SJCRH30 (cell line): ENCODE measurements at regions not wholly inside any gene's neighbourhood (a gene's known extent, or its start where the extent isn't known, plus 50 kb on each side); places are given as distances from the start of the nearest gene placed in this dataset.

Experiments
- DNase-seq, 2 experiments: peaks; one replicate each; pipeline ENCODE4 v3.0.0-alpha.2; 2015 to 2020
- H3K27ac ChIP-seq: fragments of 250-450 bp; sonication (Bioruptor Pico); 2 replicates; pipeline ENCODE4 v1.5.1; 2020; ENCODE audit warnings: mild to moderate bottlenecking, moderate library complexity
- H3K27me3 ChIP-seq: fragments of 250-450 bp; sonication (Bioruptor Pico); 2 replicates; pipeline ENCODE4 v1.5.1; 2020; ENCODE audit warnings: mild to moderate bottlenecking, moderate library complexity
- H3K36me3 ChIP-seq: fragments of 250-450 bp; sonication (Bioruptor Pico); 2 replicates; pipeline ENCODE4 v1.5.1; 2020; ENCODE audit warnings: mild to moderate bottlenecking, moderate library complexity
- H3K4me1 ChIP-seq: fragments of 250-450 bp; sonication (Bioruptor Pico); 2 replicates; pipeline ENCODE4 v1.5.1; 2020; ENCODE audit warnings: mild to moderate bottlenecking, moderate library complexity
- H3K4me3 ChIP-seq: fragments of 250-450 bp; sonication (Bioruptor Pico); 2 replicates; pipeline ENCODE4 v1.5.1; 2020; ENCODE audit warnings: mild to moderate bottlenecking, moderate library complexity
- H3K9me3 ChIP-seq: fragments of 250-450 bp; sonication (Bioruptor Pico); replicated peaks from 2 replicates; pipeline ENCODE4 v1.5.1; 2020; ENCODE audit warnings: mild to moderate bottlenecking, moderate library complexity

DNA sequence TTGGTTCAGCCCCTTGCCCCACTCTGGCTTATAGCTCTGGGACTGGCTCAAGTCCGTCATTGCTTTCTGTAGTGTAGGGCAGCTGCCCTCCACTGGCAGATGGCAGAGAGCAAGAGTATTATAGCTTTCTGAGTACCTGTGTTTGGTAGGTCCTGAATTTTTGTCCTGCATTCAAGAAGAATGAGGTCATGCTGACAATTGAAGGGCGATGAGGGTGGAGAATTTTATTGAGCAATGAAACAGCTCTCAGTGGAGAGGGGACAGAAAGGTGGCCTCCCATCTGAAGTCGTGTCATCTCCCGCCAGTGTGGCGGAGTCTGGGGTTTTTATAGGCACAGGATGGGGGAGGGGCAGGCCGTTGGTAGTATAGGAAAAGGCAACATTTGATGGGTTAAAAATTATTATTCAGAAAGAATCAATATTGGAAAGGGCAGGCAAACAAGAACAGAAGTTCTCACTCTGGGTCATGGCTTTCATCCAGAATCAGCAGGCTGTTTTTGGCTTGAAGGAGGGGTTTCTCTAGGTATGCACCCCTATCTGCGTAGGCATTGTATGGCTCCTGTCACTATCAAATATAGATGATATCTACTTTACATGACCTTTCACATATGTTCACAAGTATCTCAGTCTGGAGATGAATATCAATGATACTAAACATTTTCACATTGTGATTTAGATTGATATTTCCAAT, 1239.7 kb upstream of the ALCAM start:
- no peaks in the 10 kb centered on the region for H3K36me3 ChIP-seq
- H3K4me3 ChIP-seq, result no peak overlapping the region
- no peaks in the 10 kb centered on the region for H3K4me1 ChIP-seq
- no peak for DNase-seq
- H3K9me3 ChIP-seq, result no peaks in the 10 kb centered on the region
- H3K27me3 ChIP-seq, result no peaks in the 10 kb centered on the region
- no peak overlapping the region for H3K27ac ChIP-seq

DNA sequence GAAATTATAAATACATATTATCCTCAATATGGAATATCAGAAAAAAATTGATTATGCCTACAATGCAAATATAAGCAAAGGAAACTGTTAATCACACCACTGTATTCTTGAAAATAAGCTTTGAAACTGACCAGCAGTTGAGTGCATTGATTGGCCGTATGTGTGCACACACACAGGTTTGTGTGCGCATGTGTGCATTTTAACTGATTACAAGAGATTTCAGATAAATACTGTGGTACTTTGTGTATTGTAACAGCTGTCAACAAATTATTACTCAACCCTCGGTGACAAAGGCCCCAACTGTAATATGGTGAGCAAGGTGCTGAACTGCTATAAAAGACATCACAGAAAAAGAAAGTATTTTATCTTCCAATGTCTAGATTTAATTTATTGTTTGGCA, 1238.9 kb upstream of the ALCAM start:
- no peaks in the 10 kb centered on the region for H3K36me3 ChIP-seq
- no peak overlapping the region for H3K27ac ChIP-seq
- no peaks in the 10 kb centered on the region for H3K27me3 ChIP-seq
- H3K4me3 ChIP-seq, result no peak overlapping the region
- no peak for DNase-seq
- H3K4me1 ChIP-seq, result no peaks in the 10 kb centered on the region
- H3K9me3 ChIP-seq, result no peaks in the 10 kb centered on the region

DNA sequence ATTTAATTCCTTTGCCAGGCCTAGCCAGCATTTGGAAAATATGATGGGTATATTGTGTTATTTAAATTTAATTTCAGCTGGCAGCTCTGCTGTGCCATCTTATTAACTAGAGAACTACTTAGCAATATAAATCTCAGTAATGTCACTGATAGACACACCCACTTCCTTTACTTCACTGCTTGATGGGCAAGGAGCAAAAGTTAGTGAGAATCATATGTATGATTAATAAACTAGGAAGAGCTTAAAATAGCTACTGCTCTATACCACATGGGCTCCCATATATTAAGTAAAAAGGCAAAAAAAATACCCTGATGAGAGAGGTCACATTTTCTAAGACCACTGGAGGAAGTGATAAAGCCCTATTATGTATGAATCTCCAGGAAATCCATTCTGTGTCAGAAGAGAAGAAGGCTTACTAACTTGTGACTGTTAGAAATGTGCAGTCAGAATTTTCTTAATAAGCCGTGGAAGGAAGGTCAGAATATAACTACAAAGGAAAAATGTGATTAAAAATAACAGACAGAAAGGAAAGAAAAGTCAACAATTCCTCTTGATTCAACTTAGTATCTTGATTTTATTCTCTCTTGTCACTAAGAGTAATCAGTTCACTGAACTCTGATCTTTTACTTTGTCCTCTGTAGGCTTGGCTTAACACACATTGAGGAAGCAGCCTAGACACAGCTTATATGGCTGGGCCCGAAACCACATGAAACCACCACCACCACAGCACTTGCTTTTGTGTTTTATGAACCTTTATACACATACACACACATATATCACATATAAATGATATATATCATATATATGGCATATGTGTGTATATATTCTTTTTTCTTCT, 1233.9 kb upstream of the ALCAM start:
- no peak for DNase-seq
- Histone ChIP-seq H3K4me3 (no peak overlapping the region), H3K9me3 (no peaks in the 10 kb centered on the region), H3K27me3 (no peaks in the 10 kb centered on the region; the same call in 1 of the 2 replicates), H3K36me3 (no peaks in the 10 kb centered on the region), H3K4me1 (no peaks in the 10 kb centered on the region), H3K27ac (no peak overlapping the region)

DNA sequence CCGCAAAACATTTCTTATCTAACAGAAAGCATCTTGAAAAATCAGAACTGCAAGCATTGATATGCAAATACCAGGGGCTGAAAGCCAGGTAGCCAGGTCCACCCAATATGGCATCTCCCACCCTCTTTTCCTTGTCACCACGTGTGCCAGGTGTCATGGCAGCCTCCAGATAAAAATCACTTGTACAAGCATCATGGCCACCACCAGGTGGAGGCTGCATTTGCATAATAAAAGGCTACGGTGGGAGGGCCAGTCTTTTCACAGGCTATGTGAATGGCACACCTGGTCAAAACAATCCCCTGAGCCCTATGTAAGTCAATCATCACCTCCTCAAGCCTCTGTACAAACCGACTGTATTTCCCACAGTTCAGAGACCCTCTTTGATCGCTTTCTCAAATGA, 1233.1 kb upstream of the ALCAM start:
- Histone ChIP-seq H3K27ac (no peak overlapping the region), H3K9me3 (no peaks in the 10 kb centered on the region), H3K36me3 (no peaks in the 10 kb centered on the region)

DNA sequence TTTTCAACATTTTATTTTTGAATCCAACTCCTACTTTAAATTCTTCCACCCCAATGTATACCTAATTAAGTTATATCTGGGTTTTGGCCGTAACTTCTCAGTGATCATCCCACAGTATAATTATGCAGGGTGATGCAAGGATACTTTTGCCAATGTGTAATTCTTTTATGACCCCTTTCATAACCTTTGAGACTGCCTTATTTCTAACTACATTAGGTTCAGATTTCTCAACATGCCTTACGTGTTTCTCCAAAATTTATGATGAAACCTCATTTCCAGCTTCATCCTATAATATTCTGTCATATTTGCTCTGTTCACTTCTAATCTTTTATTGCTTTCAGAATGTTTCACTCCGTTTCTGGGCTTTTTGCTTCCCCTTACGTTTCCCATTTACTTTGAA, 1229.6 kb upstream of the ALCAM start:
- Histone ChIP-seq H3K4me1 (no peaks in the 10 kb centered on the region), H3K36me3 (no peaks in the 10 kb centered on the region), H3K9me3 (no peaks in the 10 kb centered on the region), H3K27me3 (no peaks in the 10 kb centered on the region; the same call in 1 of the 2 replicates), H3K4me3 (no peak overlapping the region), H3K27ac (no peak overlapping the region)
- no peak for DNase-seq

More for the DNA sequence above, 1233.1 kb upstream of the ALCAM start:
- Histone ChIP-seq H3K4me3 (no peak overlapping the region), H3K4me1 (no peaks in the 10 kb centered on the region), H3K27me3 (no peaks in the 10 kb centered on the region; the same call in 1 of the 2 replicates)
- no peak for DNase-seq

DNA sequence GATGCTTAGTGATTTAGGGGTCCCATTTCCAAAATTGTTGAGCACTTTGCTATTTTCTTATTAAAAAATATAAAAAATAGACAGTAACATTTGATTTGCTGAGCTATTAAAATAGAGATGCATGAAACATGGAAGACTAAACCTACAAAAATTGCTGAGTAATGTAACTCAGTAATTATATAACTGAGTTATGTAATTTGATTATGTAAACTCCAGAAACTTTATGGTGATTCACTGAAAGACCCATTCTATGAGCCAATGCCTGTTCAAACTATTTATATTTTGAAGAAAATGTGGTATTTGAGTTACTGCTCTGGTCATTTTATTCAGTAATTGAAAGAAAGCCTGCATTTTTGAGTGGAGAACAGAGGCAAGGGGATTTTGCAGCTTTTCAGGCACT, 1221.5 kb upstream of the ALCAM start:
- no peak overlapping the region for H3K27ac ChIP-seq
- no peak for DNase-seq
- no peaks in the 10 kb centered on the region for H3K4me1 ChIP-seq
- H3K27me3 ChIP-seq, result no peaks in the 10 kb centered on the region
- no peak overlapping the region for H3K4me3 ChIP-seq
- H3K9me3 ChIP-seq, result no peaks in the 10 kb centered on the region
- no peaks in the 10 kb centered on the region for H3K36me3 ChIP-seq

DNA sequence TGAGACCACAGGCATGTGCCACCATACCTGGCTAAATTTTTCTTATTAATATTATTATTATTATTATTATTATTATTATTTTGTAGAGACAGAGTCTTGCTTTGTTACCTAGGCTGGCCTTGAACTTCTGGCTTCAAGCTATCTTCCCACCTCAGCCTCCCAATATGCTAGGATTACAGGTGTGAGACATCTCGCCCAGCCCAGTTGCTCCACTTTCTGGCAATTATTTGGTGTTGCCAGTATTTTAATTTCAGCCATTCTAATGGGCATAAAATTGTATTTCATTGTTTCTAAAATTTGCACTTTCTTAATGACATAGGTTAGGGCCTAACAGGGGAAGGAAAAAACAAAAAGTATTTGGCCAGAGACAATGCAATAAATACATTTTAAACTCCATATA, 1217.6 kb upstream of the ALCAM start:
- Histone ChIP-seq H3K9me3 (no peaks in the 10 kb centered on the region), H3K27ac (no peak overlapping the region), H3K4me3 (no peak overlapping the region), H3K4me1 (no peaks in the 10 kb centered on the region), H3K27me3 (no peaks in the 10 kb centered on the region), H3K36me3 (no peaks in the 10 kb centered on the region)
- DNase-seq, result no peak

DNA sequence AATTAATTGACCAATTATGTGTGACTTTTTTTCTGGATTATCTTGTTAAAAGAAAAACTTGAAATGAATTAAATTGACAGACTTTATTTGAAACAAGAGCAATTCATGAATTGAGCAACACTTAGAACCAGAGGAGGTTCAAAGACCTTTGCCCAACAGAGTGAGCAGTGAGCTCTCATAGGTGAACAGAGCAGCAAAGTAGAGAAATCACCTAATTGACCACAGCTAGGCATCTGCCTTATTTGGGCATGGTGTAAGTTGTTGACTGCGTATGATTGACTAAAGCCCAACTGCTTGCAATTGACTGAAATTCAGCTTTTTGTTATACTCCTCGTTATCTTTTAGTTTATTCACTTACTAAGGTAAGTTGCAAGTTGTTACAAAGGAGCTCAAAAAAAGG, 1216.0 kb upstream of the ALCAM start:
- no peaks in the 10 kb centered on the region for H3K27me3 ChIP-seq
- no peak for DNase-seq
- H3K4me1 ChIP-seq, result no peaks in the 10 kb centered on the region
- H3K36me3 ChIP-seq, result no peaks in the 10 kb centered on the region
- H3K9me3 ChIP-seq, result no peaks in the 10 kb centered on the region
- no peak overlapping the region for H3K27ac ChIP-seq
- H3K4me3 ChIP-seq, result no peak overlapping the region

DNA sequence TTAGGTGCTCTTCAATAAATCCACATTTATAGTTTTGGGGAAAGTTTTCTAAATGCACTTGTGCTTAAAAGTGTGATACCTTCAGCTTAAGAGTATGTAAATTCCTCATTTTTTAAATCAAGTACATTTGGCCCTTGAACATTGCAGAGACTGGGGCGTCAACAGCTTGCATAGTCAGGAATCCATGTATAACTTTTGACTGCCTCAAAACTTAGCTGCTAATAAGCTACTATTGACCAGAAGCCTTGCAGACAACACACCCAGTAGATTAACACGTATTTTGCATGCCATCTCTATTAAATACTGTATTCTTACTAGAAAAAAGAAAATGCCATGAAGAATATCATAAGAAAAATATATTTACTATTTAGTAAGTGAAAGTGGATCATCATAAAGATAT, 1211.8 kb upstream of the ALCAM start:
- no peak overlapping the region for H3K4me3 ChIP-seq
- H3K9me3 ChIP-seq, result no peaks in the 10 kb centered on the region
- no peaks in the 10 kb centered on the region for H3K36me3 ChIP-seq
- no peaks in the 10 kb centered on the region for H3K4me1 ChIP-seq
- H3K27me3 ChIP-seq, result no peaks in the 10 kb centered on the region
- no peak overlapping the region for H3K27ac ChIP-seq
- DNase-seq, result no peak

DNA sequence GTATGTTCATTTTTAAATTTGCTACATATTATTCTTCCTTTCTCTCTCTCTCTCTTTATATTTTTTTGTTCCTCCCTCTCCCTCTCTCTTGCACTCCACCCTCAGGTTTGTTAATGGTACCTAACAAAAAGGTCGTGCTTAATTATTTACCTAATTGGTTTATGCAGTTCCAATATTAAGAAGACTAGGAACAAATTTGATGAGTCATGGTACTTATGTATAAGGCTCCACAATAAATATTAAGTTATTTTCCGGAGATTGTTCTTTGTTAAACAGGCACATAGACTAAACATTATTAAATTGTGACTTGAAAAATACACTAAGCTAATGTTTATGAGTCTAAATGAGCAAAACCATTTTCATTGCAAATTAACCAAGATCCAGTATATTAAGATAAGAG, 1200.8 kb upstream of the ALCAM start:
- Histone ChIP-seq H3K4me3 (no peak overlapping the region), H3K27ac (no peak overlapping the region), H3K4me1 (no peaks in the 10 kb centered on the region), H3K27me3 (no peaks in the 10 kb centered on the region), H3K36me3 (no peaks in the 10 kb centered on the region), H3K9me3 (peaks cover 6% of the 10 kb centered on the region; the same call in 1 of the 2 replicates)
- DNase-seq, result no peak

DNA sequence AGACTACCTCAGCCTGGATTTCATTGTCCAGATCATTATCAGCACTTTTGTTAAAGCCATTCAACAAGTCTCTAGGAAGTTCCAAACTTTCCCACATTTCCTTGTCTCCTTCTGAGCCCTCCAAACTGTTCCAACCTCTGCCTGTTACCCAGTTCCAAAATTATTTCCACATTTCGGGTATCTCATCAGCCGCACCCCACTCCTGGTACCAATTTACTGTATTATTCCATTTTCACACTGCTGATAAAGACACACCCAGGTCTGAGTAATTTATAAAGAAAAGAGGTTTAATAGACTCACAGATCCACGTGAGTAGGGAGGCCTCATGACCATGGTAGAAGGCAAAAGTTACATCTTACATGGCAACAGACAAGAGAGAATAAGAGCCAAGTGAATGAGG, 1198.3 kb upstream of the ALCAM start:
- H3K36me3 ChIP-seq, result no peaks in the 10 kb centered on the region
- H3K9me3 ChIP-seq, result peaks cover 6% of the 10 kb centered on the region; the same call in 1 of the 2 replicates
- H3K4me1 ChIP-seq, result no peaks in the 10 kb centered on the region
- H3K27ac ChIP-seq, result no peak overlapping the region
- H3K27me3 ChIP-seq, result no peaks in the 10 kb centered on the region
- DNase-seq, result no peak
- H3K4me3 ChIP-seq, result no peak overlapping the region

DNA sequence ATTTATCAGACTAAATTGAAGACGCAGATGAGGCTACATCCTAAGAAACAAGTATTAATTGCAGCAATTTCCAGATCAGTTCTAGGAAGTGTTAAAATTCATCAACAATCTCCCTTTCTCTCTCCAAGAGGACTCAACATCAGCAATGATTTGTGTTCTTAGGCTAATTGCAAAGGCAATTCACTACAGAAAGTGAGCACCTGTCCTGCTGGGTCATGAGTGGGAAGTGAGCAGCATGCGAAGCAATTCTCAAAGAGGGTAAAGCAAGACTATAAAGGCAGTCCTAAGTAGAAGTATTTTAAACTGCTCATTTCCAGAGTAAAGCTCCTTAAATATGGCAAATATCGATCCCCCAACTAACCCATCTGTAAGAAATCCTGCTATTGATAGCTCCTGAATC, 1191.0 kb upstream of the ALCAM start:
- no peaks in the 10 kb centered on the region for H3K27me3 ChIP-seq
- no peak for DNase-seq
- no peaks in the 10 kb centered on the region for H3K9me3 ChIP-seq
- H3K4me1 ChIP-seq, result no peaks in the 10 kb centered on the region
- H3K27ac ChIP-seq, result no peak overlapping the region
- no peaks in the 10 kb centered on the region for H3K36me3 ChIP-seq
- H3K4me3 ChIP-seq, result no peak overlapping the region

DNA sequence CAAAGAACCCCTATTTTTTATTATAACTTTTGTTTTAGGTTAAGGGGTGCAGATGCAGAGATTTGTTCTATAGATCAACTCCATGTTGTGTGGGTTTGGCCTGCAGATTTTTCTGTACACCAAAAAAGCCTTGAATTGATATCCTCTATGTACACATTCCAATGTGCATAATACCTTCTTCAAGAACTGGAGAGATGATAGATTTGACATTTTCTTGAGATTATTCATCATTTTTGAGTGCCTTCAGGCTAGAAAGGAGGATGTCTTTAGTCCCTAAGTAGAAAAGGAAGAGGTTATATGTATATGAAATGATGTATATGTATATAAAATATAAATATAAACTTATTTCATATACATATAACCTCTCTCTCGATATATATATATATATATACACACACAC, 1190.0 kb upstream of the ALCAM start:
- Histone ChIP-seq H3K9me3 (no peaks in the 10 kb centered on the region), H3K4me1 (no peaks in the 10 kb centered on the region), H3K36me3 (no peaks in the 10 kb centered on the region), H3K27me3 (no peaks in the 10 kb centered on the region), H3K4me3 (no peak overlapping the region), H3K27ac (no peak overlapping the region)
- no peak for DNase-seq

DNA sequence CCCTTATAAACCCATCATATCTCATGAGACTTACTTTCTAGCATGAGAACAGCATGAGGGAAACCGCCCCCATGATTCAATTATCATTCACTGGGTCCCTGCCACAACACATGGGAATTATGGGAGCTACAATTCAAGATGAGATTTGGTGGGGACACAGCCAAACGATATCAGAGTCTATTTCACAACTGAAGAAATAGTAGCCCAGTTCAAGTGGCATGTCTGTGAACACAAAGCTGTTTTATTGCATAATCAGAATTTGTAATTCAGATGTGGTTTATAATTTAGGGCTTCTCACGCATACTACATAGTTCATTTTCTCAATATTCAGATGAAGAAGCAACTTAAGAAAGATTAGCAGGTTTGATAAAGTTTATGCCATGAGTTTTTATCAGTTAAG, 1188.0 kb upstream of the ALCAM start:
- Histone ChIP-seq H3K27me3 (no peaks in the 10 kb centered on the region), H3K27ac (no peak overlapping the region)
- no peak for DNase-seq

DNA sequence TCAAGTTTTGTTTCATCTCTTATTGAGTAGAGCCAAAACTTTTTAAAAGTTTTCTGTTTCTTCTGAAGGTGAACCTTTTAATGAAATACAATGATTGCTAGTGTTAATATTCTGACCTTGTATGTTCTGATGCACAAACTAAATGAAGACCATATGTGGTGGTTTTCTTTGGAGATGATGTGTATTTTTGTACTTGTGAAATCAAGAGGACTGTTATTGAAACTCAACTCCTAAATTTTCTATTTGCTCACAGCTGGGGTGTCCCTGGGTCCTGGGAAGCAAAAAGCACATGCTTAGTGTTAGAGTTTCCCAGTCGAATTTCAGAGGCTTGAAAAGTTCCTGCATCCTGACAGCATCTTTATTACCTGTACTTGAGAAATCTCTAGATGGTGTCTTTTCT, 1185.8 kb upstream of the ALCAM start:
- H3K27me3 ChIP-seq, result no peaks in the 10 kb centered on the region
- H3K36me3 ChIP-seq, result no peaks in the 10 kb centered on the region
- H3K4me1 ChIP-seq, result no peaks in the 10 kb centered on the region
- no peak overlapping the region for H3K27ac ChIP-seq
- H3K4me3 ChIP-seq, result no peak overlapping the region
- no peak for DNase-seq
- H3K9me3 ChIP-seq, result no peaks in the 10 kb centered on the region

More for the DNA sequence above, 1188.0 kb upstream of the ALCAM start:
- Histone ChIP-seq H3K36me3 (no peaks in the 10 kb centered on the region), H3K4me1 (no peaks in the 10 kb centered on the region), H3K4me3 (no peak overlapping the region), H3K9me3 (no peaks in the 10 kb centered on the region)
